OCI-LY1 (cell line): ENCODE measurements at regions not wholly inside any gene's neighbourhood (a gene's known extent, or its start where the extent isn't known, plus 50 kb on each side); places are given as distances from the start of the nearest gene placed in this dataset.

Source experiments
- H2AFZ ChIP-seq: fragments of 200-600 bp; sonication (generic), shearing (Covaris generic); 2 replicates; pipeline ENCODE4 v1.6.0; 2014; ENCODE audit warnings: antibody characterized with exemption, mild to moderate bottlenecking, low read length
- H3F3A ChIP-seq: fragments of 200-600 bp; sonication (generic), shearing (Covaris generic); 2 replicates; pipeline ENCODE4 v1.6.0; 2014; ENCODE audit warnings: mild to moderate bottlenecking, antibody characterized with exemption, low read length, moderate library complexity; ENCODE audit not compliant: insufficient read depth
- H3K27ac ChIP-seq: fragments of 200-600 bp; sonication (generic); 2 replicates; pipeline ENCODE4 v1.5.1; 2014; ENCODE audit warnings: low read length, mixed run types, mild to moderate bottlenecking, low read depth; ENCODE audit not compliant: poor library complexity, severe bottlenecking
- H3K27me3 ChIP-seq: fragments of 200-600 bp; sonication (generic); 2 replicates; pipeline ENCODE4 v1.6.0; 2014; ENCODE audit warnings: antibody characterized with exemption, mild to moderate bottlenecking, low read length, moderate library complexity; ENCODE audit not compliant: insufficient read depth
- H3K36me3 ChIP-seq: fragments of 200-600 bp; sonication (generic); 2 replicates; pipeline ENCODE4 v1.6.1; 2014; ENCODE audit warnings: mild to moderate bottlenecking, antibody characterized with exemption, low read length, moderate library complexity, mixed read lengths; ENCODE audit not compliant: insufficient read depth
- H3K4me1 ChIP-seq: fragments of 200-600 bp; sonication (generic); 2 replicates; pipeline ENCODE4 v1.5.1; 2014; ENCODE audit warnings: mild to moderate bottlenecking, low read length, moderate library complexity; ENCODE audit not compliant: insufficient read depth, severe bottlenecking
- H3K4me2 ChIP-seq: fragments of 200-600 bp; sonication (generic), shearing (Covaris generic); 2 replicates; pipeline ENCODE4 v1.6.1; 2014; ENCODE audit warnings: low read length
- H3K4me3 ChIP-seq: fragments of 200-600 bp; sonication (generic); 2 replicates; pipeline ENCODE4 v1.5.1; 2014; ENCODE audit warnings: low read length, low read depth, mild to moderate bottlenecking, mixed read lengths; ENCODE audit not compliant: poor library complexity, severe bottlenecking
- H3K79me2 ChIP-seq: fragments of 200-600 bp; shearing (Covaris generic); 2 replicates; pipeline ENCODE4 v1.6.1; 2016; ENCODE audit warnings: mixed run types, low read length, mixed read lengths; ENCODE audit not compliant: insufficient read depth
- H3K9ac ChIP-seq: fragments of 200-600 bp; sonication (generic), shearing (Covaris generic); 2 replicates; pipeline ENCODE4 v1.6.1; 2014; ENCODE audit warnings: mild to moderate bottlenecking, low read length, mixed read lengths
- H3K9me2 ChIP-seq: fragments of 200-600 bp; sonication (generic), shearing (Covaris generic); 2 replicates; pipeline ENCODE4 v1.6.1; 2014; ENCODE audit warnings: low read depth, mild to moderate bottlenecking, low read length, mixed read lengths
- H3K9me3 ChIP-seq: fragments of 200-600 bp; shearing (Covaris generic); 2 replicates; pipeline ENCODE4 v1.6.1; 2014; ENCODE audit warnings: low read length, mixed read lengths
- H4K20me1 ChIP-seq: fragments of 200-600 bp; sonication (generic), shearing (Covaris generic); 2 replicates; pipeline ENCODE4 v1.6.0; 2016; ENCODE audit warnings: mild to moderate bottlenecking, low read length; ENCODE audit not compliant: insufficient read depth
- CTCF ChIP-seq: fragments of 200-600 bp; sonication (generic), shearing (Covaris generic); IDR thresholded peaks from 2 replicates; pipeline ENCODE4 v1.5.1; 2017; ENCODE audit warnings: mild to moderate bottlenecking, antibody characterized with exemption, low read length, moderate library complexity, mixed read lengths
- EZH2 ChIP-seq: fragments of 200-600 bp; sonication (generic), shearing (Covaris generic); IDR thresholded peaks from 2 replicates; pipeline ENCODE4 v1.8.0; 2017; ENCODE audit warnings: borderline replicate concordance, mixed run types, mild to moderate bottlenecking, antibody characterized with exemption, low read length, moderate library complexity, mixed read lengths

- Histone ChIP-seq H3K9me2 (no peaks in the 10 kb centered on the region), H3K27me3 (no peaks in the 10 kb centered on the region), H3K27ac (no peak overlapping the region), H4K20me1 (no peaks in the 10 kb centered on the region), H3K4me2 (no peak overlapping the region), H2AFZ (no peak overlapping the region), H3K79me2 (no peaks in the 10 kb centered on the region), H3F3A (no peaks in the 10 kb centered on the region), H3K4me3 (no peak overlapping the region), H3K4me1 (no peaks in the 10 kb centered on the region), H3K9ac (no peak overlapping the region), H3K9me3 (no peaks in the 10 kb centered on the region), H3K36me3 (no peaks in the 10 kb centered on the region)
- TF ChIP-seq CTCF (no peak), EZH2 (no peak)
These were observed 166.6 kb upstream of the CD180 start for GRCh38 chr5:67363180-67363709.

- Histone ChIP-seq H3K36me3 (no peaks in the 10 kb centered on the region), H3K9ac (no peak overlapping the region), H2AFZ (no peak overlapping the region), H3F3A (no peaks in the 10 kb centered on the region), H3K27ac (no peak overlapping the region), H3K9me2 (no peaks in the 10 kb centered on the region), H3K4me2 (no peak overlapping the region), H3K4me1 (no peaks in the 10 kb centered on the region), H3K79me2 (no peaks in the 10 kb centered on the region), H4K20me1 (no peaks in the 10 kb centered on the region), H3K4me3 (no peak overlapping the region), H3K27me3 (no peaks in the 10 kb centered on the region), H3K9me3 (no peaks in the 10 kb centered on the region)
- TF ChIP-seq EZH2 (no peak), CTCF (no peak)
These were observed 165.5 kb upstream of the CD180 start for GRCh38 chr5:67361932-67362729.

GRCh38 chr5:67360047-67360446, 163.4 kb upstream of the CD180 start:
- no peak for TF ChIP-seq CTCF
- no peak for TF ChIP-seq EZH2
- H2AFZ ChIP-seq, result no peak overlapping the region

More at GRCh38 chr5:67360047-67360446, 163.4 kb upstream of the CD180 start:
- no peaks in the 10 kb centered on the region for H4K20me1 ChIP-seq
- H3K4me3 ChIP-seq, result no peak overlapping the region
- H3K27me3 ChIP-seq, result no peaks in the 10 kb centered on the region
- H3K9ac ChIP-seq, result no peak overlapping the region
- no peak overlapping the region for H3K4me2 ChIP-seq
- H3F3A ChIP-seq, result no peaks in the 10 kb centered on the region
- H3K9me2 ChIP-seq, result no peaks in the 10 kb centered on the region
- no peak overlapping the region for H3K27ac ChIP-seq
- H3K79me2 ChIP-seq, result no peaks in the 10 kb centered on the region
- H3K4me1 ChIP-seq, result no peaks in the 10 kb centered on the region
- H3K9me3 ChIP-seq, result no peaks in the 10 kb centered on the region
- no peaks in the 10 kb centered on the region for H3K36me3 ChIP-seq
